SK-N-SH (cell line): ENCODE measurements at regions not wholly inside any gene's neighbourhood (a gene's known extent, or its start where the extent isn't known, plus 50 kb on each side); places are given as distances from the start of the nearest gene placed in this dataset.

ENCODE experiments used
- CTCF ChIA-PET: fragments of 300-600, 350-600 bp; formaldehyde crosslinking; extraction: SDS; loops from one replicate; lab custom pipeline; 2021; lab: Yijun Ruan, JAX
- POLR2A ChIA-PET: fragments of 350-600 bp; sonication (Branson Sonifier 250); formaldehyde crosslinking; extraction: SDS; loops from one replicate; lab custom pipeline; 2020; ENCODE audit warnings: antibody characterized with exemption, inconsistent platforms; lab: Yijun Ruan, JAX
- DNase-seq: peaks from one replicate; pipeline ENCODE4 v3.0.0; 2012
- H2AFZ ChIP-seq: fragments of 200-600 bp; sonication (generic); 2 replicates; pipeline ENCODE4 v1.8.1; 2016; ENCODE audit warnings: antibody characterized with exemption, mild to moderate bottlenecking, low read depth
- H3F3A ChIP-seq: fragments of 200-600 bp; sonication (generic); replicated peaks from 2 replicates; pipeline ENCODE3; 2016; ENCODE audit warnings: antibody characterized with exemption, mild to moderate bottlenecking; ENCODE audit not compliant: insufficient read depth
- H3K27ac ChIP-seq, 2 experiments: fragments of 200-500 bp in 1 of 2; fragments of 200-600 bp in 1 of 2; sonication (Bioruptor generic) in 1 of 2; sonication (generic), shearing (Covaris generic) in 1 of 2; 2 replicates each; pipeline versions ENCODE4 v1.5.1 to v1.6.1; 2014 to 2016; ENCODE audit warnings: low read depth in 2 of 2, inconsistent platforms in 1 of 2, low read length in 1 of 2, mild to moderate bottlenecking in 1 of 2, mixed read lengths in 1 of 2
- H3K27me3 ChIP-seq: fragments of 200-600 bp; sonication (generic), shearing (Covaris generic); 2 replicates; pipeline ENCODE4 v1.6.1; 2016; ENCODE audit warnings: mixed run types; ENCODE audit not compliant: insufficient read depth
- H3K36me3 ChIP-seq, 2 experiments: fragments of 200-500 bp in 1 of 2; fragments of 200-600 bp in 1 of 2; sonication (Bioruptor generic) in 1 of 2; sonication (generic) in 1 of 2; replicated peaks in 1 of 2; 2 replicates each; pipeline versions ENCODE3 to v1.5.1; 2014 to 2016; ENCODE audit warnings: low read length in 1 of 2, mild to moderate bottlenecking in 1 of 2; ENCODE audit not compliant: insufficient read depth in 2 of 2, control insufficient read depth in 1 of 2
- H3K4me1 ChIP-seq, 2 experiments: fragments of 200-500 bp in 1 of 2; fragments of 200-600 bp in 1 of 2; sonication (Bioruptor generic) in 1 of 2; sonication (generic), shearing (Covaris generic) in 1 of 2; 2 replicates each; pipeline versions ENCODE4 v1.5.1 to v1.6.1; 2014 to 2016; ENCODE audit warnings: low read depth in 1 of 2, low read length in 1 of 2, mixed run types in 1 of 2; ENCODE audit not compliant: insufficient read depth in 2 of 2, control insufficient read depth in 1 of 2
- H3K4me2 ChIP-seq: fragments of 200-600 bp; sonication (generic), shearing (Covaris generic); 2 replicates; pipeline ENCODE4 v1.6.1; 2017; ENCODE audit warnings: mixed run types
- H3K4me3 ChIP-seq, 2 experiments: fragments of 200-500 bp in 1 of 2; fragments of 200-600 bp in 1 of 2; sonication (Bioruptor generic) in 1 of 2; sonication (generic), shearing (Covaris generic) in 1 of 2; 2 replicates each; pipeline versions ENCODE4 v1.5.1 to v1.8.1; 2014 to 2016; ENCODE audit warnings: low read depth in 2 of 2, inconsistent platforms in 1 of 2, low read length in 1 of 2, mild to moderate bottlenecking in 1 of 2, mixed read lengths in 1 of 2, moderate library complexity in 1 of 2
- H3K79me2 ChIP-seq: fragments of 200-600 bp; sonication (generic); 2 replicates; pipeline ENCODE4 v1.8.1; 2017; ENCODE audit warnings: mild to moderate bottlenecking; ENCODE audit not compliant: insufficient read depth
- H3K9ac ChIP-seq: fragments of 200-600 bp; sonication (generic); 2 replicates; pipeline ENCODE4 v1.6.1; 2017; ENCODE audit warnings: mixed run types
- H3K9me2 ChIP-seq: fragments of 200-600 bp; sonication (generic); 2 replicates; pipeline ENCODE4 v1.6.1; 2017; ENCODE audit warnings: mixed run types
- H3K9me3 ChIP-seq: fragments of 200-600 bp; sonication (generic); 2 replicates; pipeline ENCODE4 v1.6.1; 2017; ENCODE audit warnings: mixed run types, mild to moderate bottlenecking, moderate library complexity
- H4K20me1 ChIP-seq: fragments of 200-600 bp; sonication (generic); 2 replicates; pipeline ENCODE4 v1.6.1; 2017; ENCODE audit warnings: mild to moderate bottlenecking, mixed run types; ENCODE audit not compliant: insufficient read depth
- EP300 ChIP-seq, 2 experiments: IDR thresholded peaks; 2 replicates each; pipeline versions ENCODE4 v1.4.0 to v1.6.1; 2012; ENCODE audit warnings: borderline replicate concordance in 1 of 2, low read depth in 1 of 2, low read length in 1 of 2
- EZH2phosphoT487 ChIP-seq: fragments of 200-600 bp; sonication (generic); IDR thresholded peaks from 2 replicates; pipeline ENCODE4 v1.6.1; 2017; ENCODE audit warnings: low read depth, mixed run types, mild to moderate bottlenecking, antibody characterized with exemption, moderate library complexity, borderline replicate concordance
- GATA2 ChIP-seq: sonication (generic); formaldehyde crosslinking; IDR thresholded peaks from 2 replicates; pipeline ENCODE4 v1.5.0; 2020; ENCODE audit warnings: mild to moderate bottlenecking, missing genetic modification reagents
- IRF3 ChIP-seq: fragments of 150-350 bp; IDR thresholded peaks from 2 replicates; pipeline ENCODE4 v1.6.1; 2016; ENCODE audit warnings: mild to moderate bottlenecking, low read depth, low read length
- MAX ChIP-seq: IDR thresholded peaks from 2 replicates; pipeline ENCODE4 v1.4.0; 2012; ENCODE audit warnings: low read depth
- NRF1 ChIP-seq: IDR thresholded peaks from 2 replicates; pipeline ENCODE4 v1.6.1; 2012; ENCODE audit warnings: low read depth, mild to moderate bottlenecking, low read length
- RCOR1 ChIP-seq: fragments of 150-350 bp; IDR thresholded peaks from 2 replicates; pipeline ENCODE4 v1.6.1; 2017; ENCODE audit warnings: antibody characterized with exemption, low read length
- RFX5 ChIP-seq: IDR thresholded peaks from 2 replicates; pipeline ENCODE4 v1.6.1; 2012; ENCODE audit warnings: mild to moderate bottlenecking, improper control_type of control experiment, low read length
- SMC3 ChIP-seq: IDR thresholded peaks from 2 replicates; pipeline ENCODE4 v1.6.1; 2012; ENCODE audit warnings: low read depth, low read length, improper control_type of control experiment
- TEAD4 ChIP-seq: IDR thresholded peaks from 2 replicates; pipeline ENCODE4 v1.4.0; 2012; ENCODE audit warnings: mild to moderate bottlenecking, borderline replicate concordance; ENCODE audit not compliant: insufficient read depth
- USF1 ChIP-seq: IDR thresholded peaks from 2 replicates; pipeline ENCODE4 v1.4.0; 2012; ENCODE audit warnings: low read depth, borderline replicate concordance
- YY1 ChIP-seq: IDR thresholded peaks from 2 replicates; pipeline ENCODE4 v1.4.0; 2012; ENCODE audit warnings: low read depth, mild to moderate bottlenecking
- WGBS: methylation state at CpG from one replicate; pipeline ENCODE4 v1.1.6; 2017; ENCODE audit warnings: low lambda C conversion rate; 5-methylcytosine and 5-hydroxymethylcytosine counted together

- no peaks in the 10 kb centered on the region for H3K9me3 ChIP-seq
- TF ChIP-seq RCOR1 = no peak
- no peak for TF ChIP-seq MAX
- no peak for TF ChIP-seq NRF1
- no peak for TF ChIP-seq RFX5
- no peak for TF ChIP-seq USF1
- TF ChIP-seq EZH2phosphoT487 = no peak
- no peak for TF ChIP-seq SMC3
- CTCF ChIA-PET = no interaction called here
- H3K4me3 ChIP-seq = no peak overlapping the region
- H3K27me3 ChIP-seq = no peaks in the 10 kb centered on the region
- H3F3A ChIP-seq = no peaks in the 10 kb centered on the region
- H3K36me3 ChIP-seq = no peaks in the 10 kb centered on the region
- H3K4me2 ChIP-seq = no peak overlapping the region
- no peaks in the 10 kb centered on the region for H3K79me2 ChIP-seq
- H3K27ac ChIP-seq = no peak overlapping the region
- 83% methylated on average over 12 of the region's 12 CpGs for WGBS
- no peak overlapping the region for H2AFZ ChIP-seq
- no peak overlapping the region for H3K9ac ChIP-seq
- H3K9me2 ChIP-seq = no peaks in the 10 kb centered on the region
- no peaks in the 10 kb centered on the region for H3K4me1 ChIP-seq
- no peak for DNase-seq
- H4K20me1 ChIP-seq = no peaks in the 10 kb centered on the region
- POLR2A ChIA-PET = no interaction called here
Measured at GRCh38 chr13:40464337-40465014, 202.0 kb downstream of the FOXO1 start.

GRCh38 chr13:40465015-40465390, 201.4 kb downstream of the FOXO1 start:
- Histone ChIP-seq H3K27ac (no peak overlapping the region), H3K36me3 (no peaks in the 10 kb centered on the region), H2AFZ (no peak overlapping the region), H3K9me3 (no peaks in the 10 kb centered on the region), H3K9me2 (no peaks in the 10 kb centered on the region), H3K4me2 (no peak overlapping the region), H3K4me3 (no peak overlapping the region), H3F3A (no peaks in the 10 kb centered on the region), H3K4me1 (no peaks in the 10 kb centered on the region), H3K27me3 (no peaks in the 10 kb centered on the region), H3K79me2 (no peaks in the 10 kb centered on the region), H3K9ac (no peak overlapping the region), H4K20me1 (no peaks in the 10 kb centered on the region)
- no peak for DNase-seq
- POLR2A ChIA-PET = no interaction called here
- CTCF ChIA-PET = no interaction called here
- 83% methylated on average over 3 of the region's 3 CpGs for WGBS
- TF ChIP-seq TEAD4 (no peak), IRF3 (no peak), YY1 (no peak), GATA2 (CRISPR knock-in tag) (no peak), EP300 (IDR thresholded peaks at IDR 0.05; ENCODE audit: borderline replicate concordance in 1 of 2, low read depth in 1 of 2, low read length in 1 of 2) (no peak)
